Upper lobe of left lung (tissue), 4 donors: ENCODE measurements at regions not wholly inside any gene's neighbourhood (a gene's known extent, or its start where the extent isn't known, plus 50 kb on each side); places are given as distances from the start of the nearest gene placed in this dataset.

Source experiments
- CTCF ChIP-seq, 6 experiments: fragments of 450-650 bp in 4 of 6; fragments of 200-600 bp in 2 of 6; sonication (generic) in 2 of 6; IDR thresholded peaks; one replicate each; pipeline ENCODE4 v1.5.1; 2016 to 2019; ENCODE audit warnings: antibody characterized with exemption in 6 of 6
- POLR2A ChIP-seq, 4 donors: fragments of 450-650 bp; IDR thresholded peaks; one replicate each; pipeline ENCODE4 v1.5.1; 2016 to 2017; ENCODE audit warnings: antibody characterized with exemption in 4 of 4, mild to moderate bottlenecking in 2 of 4
- POLR2AphosphoS5 ChIP-seq, 2 donors: sonication (generic); formaldehyde crosslinking; IDR thresholded peaks; one replicate each; pipeline ENCODE4 v1.5.1; 2017; ENCODE audit warnings: antibody characterized with exemption in 2 of 2

GRCh38 chr10:128744092-128744491 is 617.9 kb upstream of the MKI67 start:
- TF ChIP-seq POLR2A (IDR thresholded peaks at IDR 0.05) (no peak), CTCF (IDR thresholded peaks at IDR 0.05) (no peak), POLR2AphosphoS5 (IDR thresholded peaks at IDR 0.05) (no peak)
